Posterior cingulate gyrus (tissue), 11 donors: ENCODE measurements at regions not wholly inside any gene's neighbourhood (a gene's known extent, or its start where the extent isn't known, plus 50 kb on each side); places are given as distances from the start of the nearest gene placed in this dataset.
A peak's percentile ranks its signal among the peaks of the same experiment; 100 is the strongest.

Experiments
- DNase-seq, 10 donors: peaks; one replicate each; pipeline versions ENCODE4 v3.0.0 to v3.0.0-alpha.2; 2020 to 2021; ENCODE audit warnings: mixed read lengths in 3 of 10
- intact Hi-C: fragments of 100-400 bp; cut with DNase I; formaldehyde crosslinking; loops from one replicate; pipeline ENCODE4 v1.15.1; 2023

GRCh38 chr4:28225689-28226353, 1365.2 kb downstream of the STIM2 start:
- peak in 1 of 10 donors; percentile 9 for DNase-seq
- intact Hi-C loops = loop anchor here (5.0 kb wide), 2 partner anchors 51 to 126 kb away; no protein-coding TSS in a partner anchor

DNA sequence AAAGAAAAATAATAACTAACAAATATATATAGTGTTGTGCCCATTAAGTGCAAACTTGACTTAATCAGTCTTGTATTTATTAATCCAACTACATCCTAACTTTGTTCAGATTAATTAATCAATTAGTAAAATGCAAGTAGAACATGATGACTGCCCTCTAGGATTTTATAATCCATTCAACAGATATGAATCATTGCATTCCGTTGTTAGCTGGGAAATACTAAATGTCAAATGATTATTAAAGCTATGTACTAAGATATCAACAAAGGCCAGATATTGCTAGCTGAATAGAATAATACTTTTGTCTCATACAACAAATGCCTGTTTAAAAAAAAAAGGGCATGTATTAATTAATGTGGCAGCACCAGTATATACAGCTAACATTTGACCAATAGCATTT, 1366.3 kb downstream of the STIM2 start:
- DNase-seq = no peak
- intact Hi-C loops = loop anchor here (5.0 kb wide), 2 partner anchors 50 to 125 kb away; no protein-coding TSS in a partner anchor

- no peak for DNase-seq
- intact Hi-C loops = loop anchor here (5.0 kb wide), 2 partner anchors 50 to 125 kb away; no protein-coding TSS in a partner anchor
These were observed 1367.1 kb downstream of the STIM2 start for GRCh38 chr4:28227764-28228163.

- intact Hi-C loops = loop anchor here (5.0 kb wide), 2 partner anchors 48 to 123 kb away; no protein-coding TSS in a partner anchor
- no peak for DNase-seq
These were observed 1368.2 kb downstream of the STIM2 start for GRCh38 chr4:28228561-28229491.

- DNase-seq = no peak
- intact Hi-C loops = no loop called here
These were observed 1371.7 kb downstream of the STIM2 start for GRCh38 chr4:28232376-28232775.

GRCh38 chr4:28232951-28233350, 1372.3 kb downstream of the STIM2 start:
- DNase-seq = no peak
- intact Hi-C loops = no loop called here

DNA sequence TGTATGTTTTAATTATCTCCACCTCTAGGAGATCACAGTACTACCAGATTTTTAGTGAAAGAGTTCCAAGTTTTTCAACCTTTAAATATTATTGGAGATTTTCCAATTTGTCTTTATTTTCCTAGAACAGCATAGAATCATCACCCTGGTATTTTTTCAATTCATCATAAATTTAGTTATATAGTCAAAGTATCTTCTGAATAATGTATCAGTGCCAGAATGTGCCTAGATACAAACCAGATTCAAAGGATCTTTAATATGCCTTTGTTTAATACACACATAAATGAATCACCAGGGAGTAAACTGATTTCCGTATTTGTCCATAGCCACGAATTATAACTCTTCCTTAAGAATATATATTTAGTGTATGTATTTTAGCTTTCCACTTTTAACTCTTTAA, 1373.1 kb downstream of the STIM2 start:
- intact Hi-C loops = no loop called here
- no peak for DNase-seq

DNA sequence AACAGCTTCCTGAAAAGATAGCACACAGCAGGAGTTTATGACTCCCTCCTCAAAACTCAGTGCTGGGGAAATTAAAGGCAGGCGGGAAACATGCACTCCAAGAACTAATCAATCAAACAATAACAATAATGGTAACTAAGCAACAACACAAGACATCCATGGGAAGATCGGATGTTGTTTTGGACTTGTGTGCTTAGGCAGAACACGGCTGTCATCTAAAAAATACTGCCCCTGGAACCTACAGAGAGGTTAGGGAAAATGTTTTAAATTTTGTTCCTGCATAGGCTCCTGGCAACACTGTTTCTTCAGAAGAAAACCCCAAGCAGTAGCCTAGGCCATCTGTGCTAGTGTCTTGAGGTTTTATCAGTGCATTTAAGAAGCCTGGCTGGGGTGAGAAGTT, 1378.2 kb downstream of the STIM2 start:
- intact Hi-C loops = no loop called here
- no peak for DNase-seq

DNA sequence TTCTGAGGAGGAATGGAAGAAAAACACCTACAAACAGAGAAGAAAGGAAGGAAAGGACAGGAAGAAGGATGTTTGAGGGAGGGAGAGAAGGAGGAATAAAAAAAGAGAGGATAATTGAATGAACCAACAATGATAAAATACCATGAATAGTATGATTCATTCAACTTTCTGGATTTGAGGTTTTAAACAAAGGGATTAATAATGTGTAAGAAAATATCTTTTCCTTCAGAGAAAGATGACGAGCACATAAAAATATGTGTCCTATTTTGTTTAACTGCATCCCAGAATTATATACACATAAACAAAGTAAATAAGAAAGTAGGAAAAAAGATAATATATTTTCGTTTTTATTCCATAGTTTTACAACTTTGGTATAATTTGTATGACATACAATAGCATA, 1380.4 kb downstream of the STIM2 start:
- intact Hi-C loops = no loop called here
- no peak for DNase-seq

- intact Hi-C loops = no loop called here
These were observed 1387.2 kb downstream of the STIM2 start for GRCh38 chr4:28247805-28248204.

GRCh38 chr4:28248269-28248668, 1387.6 kb downstream of the STIM2 start:
- intact Hi-C loops = no loop called here
- DNase-seq = no peak

More at GRCh38 chr4:28247805-28248204, 1387.2 kb downstream of the STIM2 start:
- DNase-seq = no peak

DNA sequence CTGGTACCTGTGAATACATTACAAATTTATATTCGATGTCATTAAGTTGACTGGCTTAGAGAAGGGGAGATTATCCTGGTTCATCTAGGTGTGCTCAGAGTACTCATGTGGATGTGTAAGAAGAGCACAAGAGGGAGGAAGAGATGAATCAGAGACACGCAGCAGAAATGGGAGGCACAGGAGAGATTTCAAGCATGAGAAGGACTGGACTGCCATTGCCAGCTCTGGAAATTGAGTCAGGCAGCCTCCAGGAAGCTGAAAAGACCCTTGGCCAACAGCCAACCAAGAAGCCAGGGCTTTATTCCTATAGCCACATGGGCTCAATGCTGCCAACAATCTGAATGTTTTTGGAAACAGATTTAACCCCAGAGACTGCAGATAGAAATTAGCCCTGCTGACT, 1390.0 kb downstream of the STIM2 start:
- no peak for DNase-seq
- intact Hi-C loops = no loop called here

- DNase-seq = no peak
- intact Hi-C loops = no loop called here
These were observed 1391.2 kb downstream of the STIM2 start for GRCh38 chr4:28251831-28252230.

DNA sequence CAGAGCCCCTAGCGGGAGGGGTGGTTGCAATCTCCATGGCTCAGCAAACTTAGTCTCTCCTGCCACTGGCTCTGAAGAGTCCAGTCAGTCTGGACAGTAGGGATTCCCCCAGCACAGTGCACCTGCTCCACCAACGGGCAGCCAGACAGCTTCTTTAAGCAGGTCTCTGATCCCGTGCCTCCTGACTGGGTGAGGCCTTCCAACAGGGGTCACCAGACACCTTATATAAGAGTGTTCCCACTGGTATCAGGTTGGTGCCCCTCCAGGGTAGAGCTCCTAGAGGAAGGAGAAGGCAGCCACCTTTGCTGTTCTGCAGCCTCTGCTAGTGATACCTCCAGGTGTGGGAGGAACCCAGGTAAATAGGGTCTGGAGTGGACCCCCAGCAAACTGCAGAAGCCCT, 1393.4 kb downstream of the STIM2 start:
- DNase-seq = no peak
- intact Hi-C loops = no loop called here

GRCh38 chr4:28256295-28256694, 1395.7 kb downstream of the STIM2 start:
- DNase-seq = no peak
- intact Hi-C loops = no loop called here

- DNase-seq = no peak
- intact Hi-C loops = no loop called here
These were observed 1399.3 kb downstream of the STIM2 start for GRCh38 chr4:28259951-28260350.

GRCh38 chr4:28267166-28267565, 1406.5 kb downstream of the STIM2 start:
- intact Hi-C loops = no loop called here
- DNase-seq = no peak

GRCh38 chr4:28269426-28269825, 1408.8 kb downstream of the STIM2 start:
- intact Hi-C loops = no loop called here
- DNase-seq = no peak

- DNase-seq = no peak
- intact Hi-C loops = loop anchor here (5.0 kb wide), 1 partner anchor 51 kb away; no protein-coding TSS in a partner anchor
These were observed 1417.3 kb downstream of the STIM2 start for GRCh38 chr4:28277931-28278330.

GRCh38 chr4:28278676-28279075, 1418.0 kb downstream of the STIM2 start:
- intact Hi-C loops = loop anchor here (5.0 kb wide), 1 partner anchor 51 kb away; no protein-coding TSS in a partner anchor
- DNase-seq = no peak

DNA sequence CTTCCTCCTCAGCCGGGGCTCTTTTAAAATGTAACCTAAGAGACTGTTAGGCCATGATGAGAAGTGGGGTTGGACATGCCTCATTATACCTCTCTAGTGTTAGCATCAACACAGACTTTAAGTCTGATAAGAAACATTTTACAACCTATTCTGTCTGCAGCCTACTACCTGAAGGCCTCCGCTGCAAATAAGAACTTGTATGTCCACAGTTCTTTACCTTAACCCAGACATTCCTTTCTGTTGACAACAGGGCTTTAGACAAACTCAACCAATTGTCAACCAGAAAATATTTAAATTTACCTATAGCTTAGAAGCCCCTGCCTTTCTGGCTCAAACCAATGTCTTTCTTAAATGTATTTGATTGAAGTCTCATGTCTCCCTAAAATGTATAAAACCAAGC, 1418.6 kb downstream of the STIM2 start:
- no peak for DNase-seq
- intact Hi-C loops = loop anchor here (5.0 kb wide), 1 partner anchor 52 kb away; no protein-coding TSS in a partner anchor
